ENCODE measurements at regions not wholly inside any gene's neighbourhood (a gene's known extent, or its start where the extent isn't known, plus 50 kb on each side); places are given as distances from the start of the nearest gene placed in this dataset.
"Not testable (repeated sequence)": the region's sequence is repeated elsewhere in the genome, so short reads cannot be mapped to it uniquely, and the experiment has no call there.

DNA sequence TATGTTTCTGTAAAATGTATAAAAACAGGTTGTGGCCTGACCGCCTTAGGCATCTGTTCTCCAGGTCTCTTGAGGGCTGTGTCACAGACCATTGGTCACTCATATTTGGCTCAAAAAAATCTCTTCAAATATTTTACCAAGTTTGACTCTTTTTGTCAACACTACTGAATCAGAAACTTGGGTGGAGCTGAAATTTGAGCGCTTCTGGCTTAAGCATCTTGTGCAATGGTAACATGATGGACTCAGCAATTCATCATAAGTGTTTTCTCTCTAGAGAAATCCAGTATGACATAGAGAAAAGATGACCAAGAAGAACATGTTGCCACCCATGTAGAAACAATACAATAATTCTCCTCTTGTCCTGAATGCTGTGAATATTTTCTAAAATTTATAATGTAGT is 387.9 kb downstream of the MAT2B start:
- Histone ChIP-seq H3K4ac (ENCODE audit: low read depth, low read length) (no peak overlapping the region), H4K91ac (ENCODE audit: low read depth, low read length) (no peak overlapping the region), H3K9me3 (ENCODE audit: insufficient read depth, low read depth, low read length) (no peaks in the 10 kb centered on the region), H3K4me1 (ENCODE audit: control insufficient read depth in 1 of 2, insufficient read depth in 2 of 2, low read length in 2 of 2) (no peaks in the 10 kb centered on the region), H3K36me3 (ENCODE audit: control insufficient read depth in 1 of 2, insufficient read depth in 2 of 2, low read length in 2 of 2) (no peaks in the 10 kb centered on the region), H3K79me2 (ENCODE audit: control insufficient read depth, insufficient read depth, low read length, poor library complexity) (no peaks in the 10 kb centered on the region), H3K4me2 (ENCODE audit: low read length) (no peak overlapping the region), H4K8ac (ENCODE audit: low read depth, low read length) (no peak overlapping the region), H2BK120ac (ENCODE audit: insufficient read depth, low read length, poor library complexity) (no peak overlapping the region), H3K79me1 (ENCODE audit: low read length) (peaks cover 3% of the 10 kb centered on the region), H3K23ac (ENCODE audit: low read length) (no peak overlapping the region), H4K12ac (ENCODE audit: low read depth, low read length) (no peak overlapping the region), H2BK5ac (ENCODE audit: low read depth, low read length, poor library complexity) (no peak overlapping the region), H3K27me3 (ENCODE audit: insufficient read depth, low read length) (no peaks in the 10 kb centered on the region), H3K4me3 (ENCODE audit: low read depth, low read length) (no peak overlapping the region), H3K18ac (ENCODE audit: low read length) (no peak overlapping the region), H3K9ac (ENCODE audit: low read length) (no peak overlapping the region), H3K27ac (ENCODE audit: low read depth, low read length) (no peak overlapping the region), H2AFZ (ENCODE audit: insufficient read depth, low read length, poor library complexity) (no peak overlapping the region), H3K14ac (ENCODE audit: low read length) (no peak overlapping the region), H2AK5ac (ENCODE audit: low read length) (no peak overlapping the region), H2BK12ac (ENCODE audit: low read length) (no peak overlapping the region)
- no peak for DNase-seq
- no CpG with 5 or more reads among the region's 2 CpGs for WGBS (ENCODE audit: extremely low coverage, insufficient coverage, insufficient read length)

DNA sequence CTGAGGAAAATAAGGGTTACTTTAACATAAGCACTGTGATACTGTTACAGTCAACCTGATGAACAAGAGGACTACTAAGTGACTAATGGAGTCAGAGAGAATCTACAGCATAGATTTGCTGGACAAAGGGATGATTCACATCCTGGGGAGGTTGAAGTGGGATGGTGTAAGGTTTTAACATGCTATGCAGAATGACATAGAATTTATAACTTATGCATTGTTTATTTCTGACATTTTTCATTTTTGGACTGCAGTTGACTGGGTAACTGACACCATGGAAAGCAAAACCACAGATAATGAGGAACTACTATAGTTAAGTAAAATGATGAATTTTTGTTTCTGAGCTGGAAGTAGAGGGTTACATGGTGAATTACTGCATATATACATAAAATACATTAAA is 389.2 kb downstream of the MAT2B start:
- no peak overlapping the region for H2AFZ ChIP-seq (ENCODE audit: insufficient read depth, low read length, poor library complexity)
- H3K79me2 ChIP-seq (ENCODE audit: control insufficient read depth, insufficient read depth, low read length, poor library complexity), result no peaks in the 10 kb centered on the region
- H4K8ac ChIP-seq (ENCODE audit: low read depth, low read length), result no peak overlapping the region
- H3K27me3 ChIP-seq (ENCODE audit: insufficient read depth, low read length), result no peaks in the 10 kb centered on the region
- no peak for DNase-seq
- H3K23ac ChIP-seq (ENCODE audit: low read length), result no peak overlapping the region
- H2BK5ac ChIP-seq (ENCODE audit: low read depth, low read length, poor library complexity), result no peak overlapping the region
- H3K9ac ChIP-seq (ENCODE audit: low read length), result no peak overlapping the region
- no peak overlapping the region for H3K4me2 ChIP-seq (ENCODE audit: low read length)
- no peak overlapping the region for H2BK12ac ChIP-seq (ENCODE audit: low read length)
- no peak overlapping the region for H3K4ac ChIP-seq (ENCODE audit: low read depth, low read length)
- H4K91ac ChIP-seq (ENCODE audit: low read depth, low read length), result no peak overlapping the region
- H3K14ac ChIP-seq (ENCODE audit: low read length), result no peak overlapping the region
- H3K27ac ChIP-seq (ENCODE audit: low read depth, low read length), result no peak overlapping the region
- H4K12ac ChIP-seq (ENCODE audit: low read depth, low read length), result no peak overlapping the region
- H2AK5ac ChIP-seq (ENCODE audit: low read length), result no peak overlapping the region
- H3K9me3 ChIP-seq (ENCODE audit: insufficient read depth, low read depth, low read length), result no peaks in the 10 kb centered on the region
- H2BK120ac ChIP-seq (ENCODE audit: insufficient read depth, low read length, poor library complexity), result no peak overlapping the region
- H3K4me1 ChIP-seq (ENCODE audit: control insufficient read depth in 1 of 2, insufficient read depth in 2 of 2, low read length in 2 of 2), result no peaks in the 10 kb centered on the region
- no peaks in the 10 kb centered on the region for H3K79me1 ChIP-seq (ENCODE audit: low read length)
- H3K36me3 ChIP-seq (ENCODE audit: control insufficient read depth in 1 of 2, insufficient read depth in 2 of 2, low read length in 2 of 2), result no peaks in the 10 kb centered on the region
- no peak overlapping the region for H3K18ac ChIP-seq (ENCODE audit: low read length)
- H3K4me3 ChIP-seq (ENCODE audit: low read depth, low read length), result no peak overlapping the region

DNA sequence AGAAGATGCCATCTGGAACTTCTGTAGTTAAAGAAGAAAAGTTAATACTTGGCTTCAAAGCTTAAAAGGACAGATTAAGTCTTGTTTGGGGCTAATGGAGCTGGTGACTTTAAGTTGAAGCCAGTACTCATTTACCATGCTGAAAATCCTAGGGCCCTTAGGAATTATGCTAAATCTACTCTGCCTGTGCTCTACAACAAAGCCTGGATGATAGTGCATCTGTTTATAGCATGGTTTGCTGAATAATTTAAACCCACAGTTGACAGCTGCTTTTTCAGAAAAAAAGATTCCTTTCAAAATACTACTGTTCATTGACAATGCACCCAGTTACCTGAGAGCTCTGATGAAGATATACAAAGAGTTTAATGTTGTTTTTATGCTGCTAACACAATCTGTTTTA is 393.5 kb downstream of the MAT2B start:
- no peaks in the 10 kb centered on the region for H3K79me1 ChIP-seq (ENCODE audit: low read length)
- H3K9ac ChIP-seq (ENCODE audit: low read length), result no peak overlapping the region
- H2BK120ac ChIP-seq (ENCODE audit: insufficient read depth, low read length, poor library complexity), result no peak overlapping the region
- no peaks in the 10 kb centered on the region for H3K9me3 ChIP-seq (ENCODE audit: insufficient read depth, low read depth, low read length)
- no peaks in the 10 kb centered on the region for H3K27me3 ChIP-seq (ENCODE audit: insufficient read depth, low read length)
- no peak for DNase-seq
- no peaks in the 10 kb centered on the region for H3K36me3 ChIP-seq (ENCODE audit: control insufficient read depth in 1 of 2, insufficient read depth in 2 of 2, low read length in 2 of 2)
- no peak overlapping the region for H2BK5ac ChIP-seq (ENCODE audit: low read depth, low read length, poor library complexity)
- H2BK12ac ChIP-seq (ENCODE audit: low read length), result no peak overlapping the region
- no peak overlapping the region for H4K12ac ChIP-seq (ENCODE audit: low read depth, low read length)
- H2AFZ ChIP-seq (ENCODE audit: insufficient read depth, low read length, poor library complexity), result no peak overlapping the region
- no peaks in the 10 kb centered on the region for H3K79me2 ChIP-seq (ENCODE audit: control insufficient read depth, insufficient read depth, low read length, poor library complexity)
- no peak overlapping the region for H3K18ac ChIP-seq (ENCODE audit: low read length)
- no peak overlapping the region for H4K91ac ChIP-seq (ENCODE audit: low read depth, low read length)
- H2AK5ac ChIP-seq (ENCODE audit: low read length), result no peak overlapping the region
- H3K4me2 ChIP-seq (ENCODE audit: low read length), result no peak overlapping the region
- no peak overlapping the region for H3K4me3 ChIP-seq (ENCODE audit: low read depth, low read length)
- no peaks in the 10 kb centered on the region for H3K4me1 ChIP-seq (ENCODE audit: control insufficient read depth in 1 of 2, insufficient read depth in 2 of 2, low read length in 2 of 2)
- H3K23ac ChIP-seq (ENCODE audit: low read length), result no peak overlapping the region
- H3K4ac ChIP-seq (ENCODE audit: low read depth, low read length), result no peak overlapping the region
- no peak overlapping the region for H3K27ac ChIP-seq (ENCODE audit: low read depth, low read length)
- no peak overlapping the region for H4K8ac ChIP-seq (ENCODE audit: low read depth, low read length)
- H3K14ac ChIP-seq (ENCODE audit: low read length), result no peak overlapping the region

DNA sequence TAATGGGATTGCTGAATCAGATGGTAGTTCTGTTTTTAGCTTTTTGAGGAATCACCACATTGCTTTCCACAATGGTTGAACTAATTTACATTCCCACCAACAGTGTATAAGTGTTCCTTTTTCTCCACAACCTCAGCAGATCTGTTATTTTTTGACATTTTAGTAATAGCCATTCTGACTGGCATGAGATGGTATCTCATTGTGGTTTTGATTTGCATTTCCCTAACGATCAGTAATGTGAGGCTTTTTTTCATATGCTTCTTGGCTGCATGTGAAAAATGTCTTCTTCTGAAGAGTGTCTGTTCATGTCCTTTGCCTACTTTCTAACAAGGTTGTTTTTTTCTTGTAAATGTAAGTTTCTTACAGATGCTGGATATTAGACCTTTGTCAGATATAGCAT is 402.4 kb downstream of the MAT2B start:
- not testable (repeated sequence) for H3K36me3 ChIP-seq (ENCODE audit: control insufficient read depth in 1 of 2, insufficient read depth in 2 of 2, low read length in 2 of 2); H4K91ac ChIP-seq (ENCODE audit: low read depth, low read length); H3K14ac ChIP-seq (ENCODE audit: low read length); H3K4ac ChIP-seq (ENCODE audit: low read depth, low read length); H3K27ac ChIP-seq (ENCODE audit: low read depth, low read length); H2AK5ac ChIP-seq (ENCODE audit: low read length); H2BK120ac ChIP-seq (ENCODE audit: insufficient read depth, low read length, poor library complexity); H3K4me2 ChIP-seq (ENCODE audit: low read length); H4K12ac ChIP-seq (ENCODE audit: low read depth, low read length); H3K23ac ChIP-seq (ENCODE audit: low read length); H3K4me1 ChIP-seq (ENCODE audit: control insufficient read depth in 1 of 2, insufficient read depth in 2 of 2, low read length in 2 of 2); H2BK12ac ChIP-seq (ENCODE audit: low read length); H3K9ac ChIP-seq (ENCODE audit: low read length); H2BK5ac ChIP-seq (ENCODE audit: low read depth, low read length, poor library complexity); DNase-seq; H4K8ac ChIP-seq (ENCODE audit: low read depth, low read length); H2AFZ ChIP-seq (ENCODE audit: insufficient read depth, low read length, poor library complexity); H3K27me3 ChIP-seq (ENCODE audit: insufficient read depth, low read length); H3K4me3 ChIP-seq (ENCODE audit: low read depth, low read length); H3K18ac ChIP-seq (ENCODE audit: low read length); H3K79me1 ChIP-seq (ENCODE audit: low read length); H3K9me3 ChIP-seq (ENCODE audit: insufficient read depth, low read depth, low read length); H3K79me2 ChIP-seq (ENCODE audit: control insufficient read depth, insufficient read depth, low read length, poor library complexity)
- WGBS (ENCODE audit: extremely low coverage, insufficient coverage, insufficient read length), result no CpG with 5 or more reads among the region's 1 CpG

DNA sequence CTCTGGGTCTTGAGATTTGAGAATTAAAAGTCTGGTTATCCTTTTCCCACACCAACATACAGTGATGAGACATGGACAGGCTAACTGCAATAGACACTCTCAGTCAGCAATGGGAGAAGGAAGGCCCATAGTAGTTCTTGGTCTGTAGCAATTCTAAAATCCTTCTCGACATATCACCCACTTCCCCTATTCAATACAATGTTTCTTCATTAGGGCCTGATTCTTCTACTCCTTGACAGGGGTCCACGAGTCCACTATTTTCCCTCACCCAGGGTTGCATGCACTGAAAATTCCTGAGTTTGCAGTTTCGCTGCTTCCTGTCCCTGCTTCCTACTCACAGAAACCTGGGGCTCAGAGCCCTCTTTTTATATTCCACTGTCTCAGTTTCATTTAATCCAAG is 402.8 kb downstream of the MAT2B start:
- no peak overlapping the region for H3K4ac ChIP-seq (ENCODE audit: low read depth, low read length)
- no peaks in the 10 kb centered on the region for H3K36me3 ChIP-seq (ENCODE audit: control insufficient read depth in 1 of 2, insufficient read depth in 2 of 2, low read length in 2 of 2)
- no peak overlapping the region for H2BK120ac ChIP-seq (ENCODE audit: insufficient read depth, low read length, poor library complexity)
- H3K4me3 ChIP-seq (ENCODE audit: low read depth, low read length), result no peak overlapping the region
- H3K9me3 ChIP-seq (ENCODE audit: insufficient read depth, low read depth, low read length), result no peaks in the 10 kb centered on the region
- no peak overlapping the region for H2AK5ac ChIP-seq (ENCODE audit: low read length)
- no peak overlapping the region for H2BK5ac ChIP-seq (ENCODE audit: low read depth, low read length, poor library complexity)
- no peak overlapping the region for H2BK12ac ChIP-seq (ENCODE audit: low read length)
- no peak overlapping the region for H4K12ac ChIP-seq (ENCODE audit: low read depth, low read length)
- H3K4me2 ChIP-seq (ENCODE audit: low read length), result no peak overlapping the region
- no peak overlapping the region for H3K14ac ChIP-seq (ENCODE audit: low read length)
- H3K79me1 ChIP-seq (ENCODE audit: low read length), result no peaks in the 10 kb centered on the region
- no peaks in the 10 kb centered on the region for H3K27me3 ChIP-seq (ENCODE audit: insufficient read depth, low read length)
- H3K23ac ChIP-seq (ENCODE audit: low read length), result no peak overlapping the region
- H3K79me2 ChIP-seq (ENCODE audit: control insufficient read depth, insufficient read depth, low read length, poor library complexity), result no peaks in the 10 kb centered on the region
- H3K18ac ChIP-seq (ENCODE audit: low read length), result no peak overlapping the region
- H2AFZ ChIP-seq (ENCODE audit: insufficient read depth, low read length, poor library complexity), result no peak overlapping the region
- H4K91ac ChIP-seq (ENCODE audit: low read depth, low read length), result no peak overlapping the region
- no peak overlapping the region for H3K9ac ChIP-seq (ENCODE audit: low read length)
- DNase-seq, result no peak
- H4K8ac ChIP-seq (ENCODE audit: low read depth, low read length), result no peak overlapping the region
- no peaks in the 10 kb centered on the region for H3K4me1 ChIP-seq (ENCODE audit: control insufficient read depth in 1 of 2, insufficient read depth in 2 of 2, low read length in 2 of 2)
- WGBS (ENCODE audit: extremely low coverage, insufficient coverage, insufficient read length), result no CpG with 5 or more reads among the region's 3 CpGs
- no peak overlapping the region for H3K27ac ChIP-seq (ENCODE audit: low read depth, low read length)

Measured in trophoblast cell (in vitro differentiated cells and primary cell).